NOMO-1 treated with dmso at 0.1 percent for 144 hours (cell line): ENCODE measurements at regions not wholly inside any gene's neighbourhood (a gene's known extent, or its start where the extent isn't known, plus 50 kb on each side); places are given as distances from the start of the nearest gene placed in this dataset.
A peak's percentile ranks its signal among the peaks of the same experiment; 100 is the strongest.

ENCODE experiments used
- DNase-seq: peaks from one replicate; lab custom pipeline; 2025; ENCODE audit not compliant: unreplicated experiment; lab: John Stamatoyannopoulos, UW

- no peak for DNase-seq
These were observed 2063.9 kb downstream of the MRPL39 start for GRCh38 chr21:23543333-23543732.

DNA sequence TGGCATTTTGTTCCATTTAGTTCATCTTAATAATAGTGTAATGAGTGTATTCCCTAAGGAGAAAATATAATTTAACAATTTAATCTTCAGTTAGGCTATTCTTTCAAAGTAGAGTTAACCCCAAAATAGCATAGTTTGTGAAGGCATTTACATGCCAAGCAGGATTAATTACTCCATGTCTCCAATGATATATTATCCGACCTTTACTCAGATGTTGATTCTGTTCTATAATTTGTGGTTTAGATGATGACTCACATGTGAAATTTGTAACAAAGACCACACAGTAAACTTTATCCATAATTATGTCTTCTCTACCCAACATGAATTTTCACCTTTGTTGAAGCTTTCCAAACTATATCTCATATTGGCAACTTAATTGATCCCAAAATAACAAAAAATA is 2065.2 kb downstream of the MRPL39 start:
- no peak for DNase-seq

DNA sequence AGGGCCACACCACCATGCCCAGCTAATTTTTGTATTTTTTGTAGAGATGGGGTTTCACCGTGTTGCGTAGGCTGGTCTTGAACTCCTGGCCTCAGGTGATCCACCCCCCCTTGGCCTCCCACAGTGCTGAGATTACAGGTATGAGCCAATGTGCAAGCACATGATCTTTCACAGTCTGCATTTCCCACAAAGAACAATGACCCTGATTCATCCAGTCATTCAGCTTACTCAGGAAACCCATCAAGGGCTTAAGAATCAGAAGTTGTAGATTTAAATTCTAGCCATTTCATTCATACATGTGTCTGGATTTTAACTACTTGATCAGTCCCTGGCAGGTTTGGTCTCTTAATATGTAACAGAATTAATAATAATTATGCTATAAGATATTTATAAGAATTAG is 2065.7 kb downstream of the MRPL39 start:
- no peak for DNase-seq

- DNase-seq, result no peak
These were observed 2072.4 kb downstream of the MRPL39 start for GRCh38 chr21:23534850-23535249.

DNA sequence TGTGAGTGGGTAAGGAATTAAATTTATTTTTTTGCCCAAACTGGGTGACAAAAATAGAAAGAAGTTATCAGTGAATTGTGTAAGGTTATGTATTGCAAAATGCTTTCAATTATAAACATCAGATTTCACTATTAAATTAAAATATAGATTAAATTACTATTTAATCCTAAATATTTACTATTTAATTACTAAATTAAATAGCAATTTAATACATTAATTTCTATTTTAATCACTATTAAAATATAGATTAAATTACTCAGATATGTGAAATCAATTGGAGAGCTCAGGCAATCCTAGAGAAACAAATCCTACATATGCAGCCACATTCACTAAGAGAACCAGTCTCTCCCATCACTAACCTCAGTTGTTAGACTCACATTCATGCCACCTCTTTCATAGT is 2075.8 kb downstream of the MRPL39 start:
- no peak for DNase-seq

- DNase-seq, result peak; percentile 79
These were observed 2082.6 kb downstream of the MRPL39 start for GRCh38 chr21:23524685-23525084.

- DNase-seq, result no peak
These were observed 2084.5 kb downstream of the MRPL39 start for GRCh38 chr21:23522751-23523150.

DNA sequence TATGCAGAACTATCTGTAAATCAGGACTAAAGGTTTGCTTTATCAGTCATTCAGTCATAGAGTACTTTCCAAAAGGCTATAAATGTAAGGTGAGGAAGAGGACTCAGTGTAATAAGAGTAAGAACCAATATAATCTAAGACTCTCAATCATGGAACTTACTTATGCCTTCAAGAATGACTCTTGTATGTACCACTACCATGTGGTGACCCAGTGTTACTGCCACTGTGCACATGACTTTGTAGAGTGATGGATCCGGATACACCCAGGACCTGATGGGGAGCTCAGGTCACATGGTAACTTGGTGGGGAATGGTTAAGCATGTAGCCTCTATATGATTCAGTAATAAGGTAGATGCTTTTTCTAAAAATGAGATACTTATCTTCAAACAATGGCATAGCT is 2099.8 kb downstream of the MRPL39 start:
- no peak for DNase-seq

- no peak for DNase-seq
These were observed 2110.6 kb downstream of the MRPL39 start for GRCh38 chr21:23496729-23497128.

DNA sequence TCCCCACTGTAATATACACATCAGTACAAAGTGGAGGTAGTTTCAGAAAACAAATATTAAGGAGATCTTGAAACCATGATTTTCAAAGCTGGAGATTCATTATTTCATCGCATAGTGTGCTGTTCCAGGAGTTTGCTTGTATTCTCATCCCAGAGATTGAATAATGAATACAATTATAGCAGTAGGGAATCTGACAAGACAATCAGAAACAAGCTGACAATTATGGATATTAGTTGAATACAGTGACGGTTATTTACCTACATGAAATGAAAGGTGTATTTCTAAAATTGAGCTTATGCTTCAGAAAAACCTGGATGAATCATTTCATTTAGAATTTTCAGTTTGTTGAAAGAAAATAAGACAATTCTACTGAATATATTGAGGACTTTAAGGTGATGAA is 2119.0 kb downstream of the MRPL39 start:
- DNase-seq, result no peak

- no peak for DNase-seq
These were observed 2126.6 kb downstream of the MRPL39 start for GRCh38 chr21:23480591-23481270.

GRCh38 chr21:23478381-23478780 is 2128.9 kb downstream of the MRPL39 start:
- DNase-seq, result no peak

- DNase-seq, result no peak
These were observed 2131.7 kb downstream of the MRPL39 start for GRCh38 chr21:23475281-23476219.

GRCh38 chr21:23471877-23472276 is 2135.4 kb downstream of the MRPL39 start:
- DNase-seq, result no peak

DNA sequence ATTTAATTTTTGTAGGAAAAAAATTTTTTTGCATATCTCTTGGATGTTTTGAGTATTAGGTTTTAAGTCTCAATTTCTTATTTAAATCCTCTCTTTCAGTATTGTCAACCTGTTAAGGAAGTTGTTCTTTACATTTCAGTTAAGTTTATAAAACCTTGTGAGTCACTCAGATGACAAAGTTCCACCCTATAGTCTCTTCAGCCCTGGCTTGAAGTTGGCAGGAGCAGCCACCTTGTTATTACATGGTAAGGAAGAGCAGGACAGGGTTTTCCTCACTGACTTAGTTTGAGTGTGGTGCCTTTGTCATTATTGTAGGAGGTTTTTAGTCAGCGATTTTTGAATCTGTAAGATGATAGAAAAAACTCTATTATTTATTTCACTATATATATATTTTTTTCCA is 2143.9 kb downstream of the MRPL39 start:
- DNase-seq, result no peak

DNA sequence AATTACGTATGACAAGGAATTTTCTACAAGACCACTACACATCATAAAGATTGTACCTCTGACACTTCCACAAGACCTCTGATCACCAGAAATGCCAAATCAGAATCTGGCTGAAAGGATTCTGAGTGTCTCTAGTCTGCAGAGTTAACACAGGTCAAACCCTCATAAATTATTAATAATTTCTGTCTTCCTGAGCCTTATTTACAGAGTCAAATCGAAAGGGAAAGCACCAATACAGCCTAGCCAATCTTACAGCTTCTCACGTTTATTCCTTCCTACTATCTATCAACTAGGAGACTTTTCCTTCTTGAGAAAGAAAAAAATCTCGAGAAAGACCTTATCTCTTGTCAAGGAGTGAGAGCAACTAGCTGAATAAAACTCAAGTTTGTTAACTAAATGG is 2151.6 kb downstream of the MRPL39 start:
- no peak for DNase-seq

DNA sequence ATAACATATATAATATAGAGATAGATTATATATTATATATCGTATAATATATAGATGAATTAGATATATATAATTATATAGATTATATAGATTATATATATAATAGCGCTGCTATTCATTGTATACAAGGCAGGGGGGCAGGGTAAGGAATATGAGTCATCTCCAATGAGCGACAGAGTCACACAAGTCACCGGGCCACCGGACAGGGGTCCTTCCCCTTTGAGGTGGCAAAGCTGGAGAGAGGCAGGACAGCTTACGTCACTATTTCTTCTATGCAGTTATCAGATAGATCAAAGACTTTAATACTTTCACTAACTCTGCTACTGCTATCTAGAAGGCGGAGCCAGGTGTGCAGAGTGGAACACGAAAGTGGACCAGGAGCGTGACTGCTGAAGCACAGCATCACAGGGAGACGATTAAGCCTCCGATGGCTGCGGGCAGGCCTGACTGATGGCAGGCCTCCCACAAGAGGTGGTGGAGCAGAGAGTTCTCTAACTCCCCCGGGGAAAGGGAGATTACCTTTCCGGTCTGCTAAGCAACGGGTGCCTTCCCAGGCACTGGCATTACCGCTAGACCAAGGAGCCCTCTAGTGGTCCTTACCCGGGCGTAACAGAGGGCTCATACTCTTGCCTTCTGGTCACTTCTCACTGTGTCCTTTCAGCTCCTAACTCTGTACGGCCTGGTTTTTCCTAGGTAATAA is 2154.7 kb downstream of the MRPL39 start:
- no peak for DNase-seq

DNA sequence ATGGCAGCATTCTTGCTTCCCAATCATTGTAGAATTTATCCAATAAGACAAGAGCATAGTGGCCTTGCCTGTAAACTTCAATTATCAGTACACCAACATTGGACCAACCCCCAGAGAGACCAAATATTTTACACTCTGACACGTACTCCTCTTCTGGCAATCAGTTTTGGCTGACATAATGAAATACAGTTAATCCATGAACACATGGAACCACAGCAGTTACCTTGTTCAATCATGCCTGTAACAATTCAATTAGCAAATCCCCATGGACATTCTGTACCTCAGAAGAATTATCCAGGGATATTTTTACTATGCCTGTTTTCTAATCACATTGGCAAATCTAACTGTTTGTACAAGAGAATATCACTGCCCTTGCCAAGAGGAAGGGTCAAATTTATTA is 2162.0 kb downstream of the MRPL39 start:
- no peak for DNase-seq

GRCh38 chr21:23438081-23438480 is 2169.2 kb downstream of the MRPL39 start:
- DNase-seq, result no peak

GRCh38 chr21:23402929-23403520 is 2204.3 kb downstream of the MRPL39 start:
- no peak for DNase-seq

DNA sequence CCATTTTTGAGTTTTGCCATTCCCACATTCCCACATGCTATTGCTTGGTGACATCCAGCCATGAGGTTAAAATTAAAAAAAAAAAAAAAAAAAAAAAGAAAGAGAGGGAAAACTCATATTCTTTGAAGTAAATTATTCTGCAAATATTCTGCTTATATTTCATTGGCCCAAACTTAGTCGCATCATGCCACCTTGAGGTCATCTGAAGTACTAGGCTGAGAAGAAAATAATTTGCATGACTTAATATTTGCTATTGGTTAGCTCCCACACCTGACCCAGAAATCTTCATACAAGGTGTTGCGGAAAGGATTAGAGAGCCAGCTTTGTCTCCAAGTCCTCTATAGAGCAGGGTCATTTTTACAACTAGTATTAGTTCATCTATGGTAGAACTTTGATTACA is 2206.0 kb downstream of the MRPL39 start:
- no peak for DNase-seq
